NCI-H774 (cell line): ENCODE measurements at regions not wholly inside any gene's neighbourhood (a gene's known extent, or its start where the extent isn't known, plus 50 kb on each side); places are given as distances from the start of the nearest gene placed in this dataset.
A peak's percentile ranks its signal among the peaks of the same experiment; 100 is the strongest.

Experiments used
- DNase-seq: peaks from one replicate; lab custom pipeline; 2025; lab: John Stamatoyannopoulos, UW

- DNase-seq: no peak
Measured at GRCh38 chr4:174438711-174439110, 83.6 kb downstream of the HPGD start.

GRCh38 chr4:174437749-174438148, 84.5 kb downstream of the HPGD start:
- no peak for DNase-seq

- DNase-seq: no peak
Measured at GRCh38 chr4:174437324-174437723, 85.0 kb downstream of the HPGD start.

- DNase-seq: no peak
Measured at GRCh38 chr4:174436377-174436776, 85.9 kb downstream of the HPGD start.

- DNase-seq: no peak
Measured at GRCh38 chr4:174435974-174436373, 86.3 kb downstream of the HPGD start.

GRCh38 chr4:174434455-174434854, 87.8 kb downstream of the HPGD start:
- no peak for DNase-seq

GRCh38 chr4:174430576-174430975, 91.7 kb downstream of the HPGD start:
- DNase-seq: no peak

GRCh38 chr4:174429701-174430410, 92.4 kb downstream of the HPGD start:
- DNase-seq: no peak

GRCh38 chr4:174427571-174428140, 94.6 kb downstream of the HPGD start:
- no peak for DNase-seq

- DNase-seq: no peak
Measured at GRCh38 chr4:174425669-174426068, 96.6 kb downstream of the HPGD start.

- DNase-seq: peak; percentile 6
Measured at GRCh38 chr4:174423257-174423944, 98.9 kb downstream of the HPGD start.

GRCh38 chr4:174422893-174423256, 99.4 kb downstream of the HPGD start:
- DNase-seq: no peak

GRCh38 chr4:174420316-174420715, 102.0 kb downstream of the HPGD start:
- DNase-seq: no peak

GRCh38 chr4:174418640-174419212, 103.6 kb downstream of the HPGD start:
- no peak for DNase-seq

GRCh38 chr4:174408841-174409552, 113.3 kb downstream of the HPGD start:
- DNase-seq: no peak

- no peak for DNase-seq
Measured at GRCh38 chr4:174406383-174406782, 115.9 kb downstream of the HPGD start.

GRCh38 chr4:174405923-174406322, 116.4 kb downstream of the HPGD start:
- DNase-seq: no peak

GRCh38 chr4:174404677-174405076, 117.6 kb downstream of the HPGD start:
- no peak for DNase-seq

GRCh38 chr4:174403177-174403543, 119.1 kb downstream of the HPGD start:
- DNase-seq: no peak

- no peak for DNase-seq
Measured at GRCh38 chr4:174402470-174403176, 118.9 kb downstream of the CEP44 start.

- no peak for DNase-seq
Measured at GRCh38 chr4:174401471-174402130, 117.9 kb downstream of the CEP44 start.
